SH-SY5Y (cell line): ENCODE measurements at regions not wholly inside any gene's neighbourhood (a gene's known extent, or its start where the extent isn't known, plus 50 kb on each side); places are given as distances from the start of the nearest gene placed in this dataset.

Experiments
- GATA2 ChIP-seq: IDR thresholded peaks from 2 replicates; pipeline ENCODE4 v1.6.1; 2011; ENCODE audit warnings: mild to moderate bottlenecking, low read depth, low read length
- GATA3 ChIP-seq: IDR thresholded peaks from 2 replicates; pipeline ENCODE4 v1.6.1; 2011; ENCODE audit warnings: low read depth, mild to moderate bottlenecking, low read length, moderate library complexity

DNA sequence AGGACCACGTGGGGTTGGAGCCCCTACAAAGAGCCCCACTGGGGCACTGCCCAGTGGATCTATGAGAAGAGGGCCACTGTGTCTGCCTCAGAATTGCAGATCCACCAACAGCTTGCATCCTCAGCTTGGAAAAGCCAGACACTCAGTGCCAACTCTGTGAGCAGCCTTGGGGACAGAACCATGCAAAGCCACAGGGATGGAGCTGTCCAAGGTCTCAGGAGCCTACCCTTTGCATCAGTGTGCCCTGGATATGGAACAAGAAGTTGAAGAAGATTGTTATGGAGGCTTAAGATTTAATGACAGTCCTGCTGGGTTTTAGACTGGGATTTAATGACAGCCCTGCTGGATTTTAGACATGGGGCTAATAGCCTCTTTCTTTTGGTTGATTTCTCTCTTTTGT is 1670.9 kb downstream of the PLA2G4A start:
- TF ChIP-seq GATA2, result no peak
- no peak for TF ChIP-seq GATA3
